ENCODE measurements at regions not wholly inside any gene's neighbourhood (a gene's known extent, or its start where the extent isn't known, plus 50 kb on each side); places are given as distances from the start of the nearest gene placed in this dataset.

DNA sequence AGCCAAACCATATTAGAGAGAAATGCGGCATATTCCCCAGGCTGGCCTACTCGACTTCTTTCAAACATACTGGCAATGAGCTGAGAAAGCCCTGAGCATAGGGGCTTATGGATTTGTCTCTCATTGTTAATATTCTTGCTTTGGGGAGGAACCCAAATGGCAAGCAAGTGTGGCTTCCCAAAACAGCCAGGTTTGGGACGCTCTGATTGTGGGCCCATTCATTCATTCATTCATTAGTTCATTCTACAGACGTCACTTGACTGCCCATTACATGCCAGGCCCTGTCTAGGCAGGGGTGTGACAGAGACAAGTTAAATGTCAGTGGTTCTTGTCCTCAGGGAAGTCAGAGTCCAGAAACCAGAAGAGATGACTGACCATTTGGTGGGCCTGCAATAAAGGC lies 77.4 kb upstream of the THBS1 start:
- Histone ChIP-seq H3K27me3 (ENCODE audit: control insufficient read depth in 2 of 2, insufficient read depth in 2 of 2, low read length in 2 of 2) (no peaks in the 10 kb centered on the region), H3K4me1 (ENCODE audit: control insufficient read depth in 1 of 2, insufficient read depth in 2 of 2, low read length in 2 of 2) (no peaks in the 10 kb centered on the region), H3K4me3 (replicated peaks in 1 of 3; ENCODE audit: low read depth in 2 of 3, low read length in 3 of 3) (no peak overlapping the region), H3K4me2 (replicated peaks; ENCODE audit: extremely low read depth, low read length, poor library complexity, severe bottlenecking) (no peak overlapping the region), H3K36me3 (replicated peaks in 1 of 2; ENCODE audit: control insufficient read depth in 1 of 2, insufficient read depth in 2 of 2, low read length in 2 of 2) (no peaks in the 10 kb centered on the region), H3K79me2 (ENCODE audit: insufficient read depth, low read length) (no peaks in the 10 kb centered on the region), H2AFZ (ENCODE audit: insufficient read depth, low read depth, low read length, poor library complexity, severe bottlenecking) (no peak overlapping the region), H3K27ac (ENCODE audit: low read depth in 1 of 2, low read length in 2 of 2) (no peak overlapping the region), H3K9me3 (replicated peaks in 1 of 2; ENCODE audit: control insufficient read depth in 1 of 2, insufficient read depth in 1 of 2, low read length in 2 of 2) (no peaks in the 10 kb centered on the region), H4K20me1 (ENCODE audit: insufficient read depth, low read length) (no peaks in the 10 kb centered on the region), H3K9ac (ENCODE audit: insufficient read depth, low read length, poor library complexity, severe bottlenecking) (no peak overlapping the region)
- intact Hi-C loops (cut with micrococcal nuclease), result no loop called here
- Mint-ChIP-seq H3K27ac (no peak overlapping the region), H3K36me3 (no peaks in the 10 kb centered on the region), H3K4me1 (peaks cover 2% of the 10 kb centered on the region), H3K4me3 (no peak overlapping the region), H3K9me3 (peaks cover 0 to 2% (median 0%) of the 10 kb centered on the region in 7 donors), H3K27me3 (ENCODE audit: low read depth in 3 of 3) (peaks cover 0 to 4% (median under 1%) of the 10 kb centered on the region in 3 donors)
- no peak for DNase-seq
- no CpG with 5 or more reads among the region's 4 CpGs for WGBS (ENCODE audit: insufficient coverage)
- TF ChIP-seq, protein P1, sequence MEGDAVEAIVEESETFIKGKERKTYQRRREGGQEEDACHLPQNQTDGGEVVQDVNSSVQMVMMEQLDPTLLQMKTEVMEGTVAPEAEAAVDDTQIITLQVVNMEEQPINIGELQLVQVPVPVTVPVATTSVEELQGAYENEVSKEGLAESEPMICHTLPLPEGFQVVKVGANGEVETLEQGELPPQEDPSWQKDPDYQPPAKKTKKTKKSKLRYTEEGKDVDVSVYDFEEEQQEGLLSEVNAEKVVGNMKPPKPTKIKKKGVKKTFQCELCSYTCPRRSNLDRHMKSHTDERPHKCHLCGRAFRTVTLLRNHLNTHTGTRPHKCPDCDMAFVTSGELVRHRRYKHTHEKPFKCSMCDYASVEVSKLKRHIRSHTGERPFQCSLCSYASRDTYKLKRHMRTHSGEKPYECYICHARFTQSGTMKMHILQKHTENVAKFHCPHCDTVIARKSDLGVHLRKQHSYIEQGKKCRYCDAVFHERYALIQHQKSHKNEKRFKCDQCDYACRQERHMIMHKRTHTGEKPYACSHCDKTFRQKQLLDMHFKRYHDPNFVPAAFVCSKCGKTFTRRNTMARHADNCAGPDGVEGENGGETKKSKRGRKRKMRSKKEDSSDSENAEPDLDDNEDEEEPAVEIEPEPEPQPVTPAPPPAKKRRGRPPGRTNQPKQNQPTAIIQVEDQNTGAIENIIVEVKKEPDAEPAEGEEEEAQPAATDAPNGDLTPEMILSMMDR (IDR thresholded peaks at IDR 0.05), result no peak

DNA sequence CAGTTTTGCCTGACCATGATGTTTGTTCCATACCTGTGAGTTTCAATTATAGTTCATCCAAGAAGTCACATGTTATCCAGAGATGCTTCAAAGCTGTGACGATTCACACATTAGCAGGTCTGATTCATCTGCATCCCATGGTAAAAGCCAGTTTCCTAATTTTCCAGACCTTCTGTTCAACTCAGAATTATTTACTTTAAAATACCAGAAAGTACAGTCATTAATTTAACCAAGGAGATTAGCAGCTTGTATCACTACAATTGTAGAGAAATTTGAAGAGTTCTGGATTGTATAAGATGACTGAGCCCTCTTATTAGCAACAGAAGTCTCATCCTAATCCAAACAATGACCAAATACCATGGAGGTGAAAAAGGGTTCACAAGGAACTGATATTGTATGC lies 76.1 kb upstream of the THBS1 start:
- no peaks in the 10 kb centered on the region for H3K79me2 ChIP-seq (ENCODE audit: insufficient read depth, low read length)
- H3K4me3 Mint-ChIP-seq, result no peak overlapping the region
- H3K27me3 ChIP-seq (ENCODE audit: control insufficient read depth in 2 of 2, insufficient read depth in 2 of 2, low read length in 2 of 2), result no peaks in the 10 kb centered on the region
- H2AFZ ChIP-seq (ENCODE audit: insufficient read depth, low read depth, low read length, poor library complexity, severe bottlenecking), result no peak overlapping the region
- H3K9me3 Mint-ChIP-seq, result peaks cover 0 to 2% (median 0%) of the 10 kb centered on the region in 7 donors
- no peaks in the 10 kb centered on the region for H3K36me3 ChIP-seq (replicated peaks in 1 of 2; ENCODE audit: control insufficient read depth in 1 of 2, insufficient read depth in 2 of 2, low read length in 2 of 2)
- no peak overlapping the region for H3K4me3 ChIP-seq (replicated peaks in 1 of 3; ENCODE audit: low read depth in 2 of 3, low read length in 3 of 3)
- no peak overlapping the region for H3K27ac ChIP-seq (ENCODE audit: low read depth in 1 of 2, low read length in 2 of 2)
- H3K4me1 ChIP-seq (ENCODE audit: control insufficient read depth in 1 of 2, insufficient read depth in 2 of 2, low read length in 2 of 2), result no peaks in the 10 kb centered on the region
- DNase-seq, result no peak
- H3K27me3 Mint-ChIP-seq (ENCODE audit: low read depth in 3 of 3), result peaks cover 0 to 4% (median 1%) of the 10 kb centered on the region in 3 donors
- H3K4me1 Mint-ChIP-seq, result peaks cover 4% of the 10 kb centered on the region
- H3K36me3 Mint-ChIP-seq, result no peaks in the 10 kb centered on the region
- H3K4me2 ChIP-seq (replicated peaks; ENCODE audit: extremely low read depth, low read length, poor library complexity, severe bottlenecking), result no peak overlapping the region
- intact Hi-C loops (cut with micrococcal nuclease), result no loop called here
- H3K27ac Mint-ChIP-seq, result no peak overlapping the region
- H4K20me1 ChIP-seq (ENCODE audit: insufficient read depth, low read length), result no peaks in the 10 kb centered on the region
- TF ChIP-seq, protein P1 (IDR thresholded peaks at IDR 0.05), result no peak
- WGBS (ENCODE audit: insufficient coverage), result no CpG with 5 or more reads among the region's 1 CpG
- H3K9ac ChIP-seq (ENCODE audit: insufficient read depth, low read length, poor library complexity, severe bottlenecking), result no peak overlapping the region
- H3K9me3 ChIP-seq (replicated peaks in 1 of 2; ENCODE audit: control insufficient read depth in 1 of 2, insufficient read depth in 1 of 2, low read length in 2 of 2), result no peaks in the 10 kb centered on the region
